HEK293T (cell line): ENCODE measurements at regions not wholly inside any gene's neighbourhood (a gene's known extent, or its start where the extent isn't known, plus 50 kb on each side); places are given as distances from the start of the nearest gene placed in this dataset.

Source experiments
- CTCF ChIA-PET: fragments of 350-600 bp; formaldehyde crosslinking; extraction: SDS; loops from one replicate; lab custom pipeline; 2021; ENCODE audit warnings: antibody characterized with exemption, inconsistent platforms; lab: Yijun Ruan, JAX
- POLR2A ChIA-PET: fragments of 350-600 bp; formaldehyde crosslinking; extraction: SDS; loops from one replicate; lab custom pipeline; 2020; ENCODE audit warnings: antibody characterized with exemption, inconsistent platforms; lab: Yijun Ruan, JAX
- DNase-seq: peaks from one replicate; pipeline ENCODE4 v3.0.0; 2012; ENCODE audit warnings: mixed read lengths; ENCODE audit errors: extremely low spot score
- ARNT ChIP-seq: fragments of 450-650 bp; IDR thresholded peaks from 2 replicates; pipeline ENCODE4 v1.6.1; 2017; ENCODE audit warnings: mild to moderate bottlenecking
- BHLHE40 ChIP-seq: fragments of 450-650 bp; IDR thresholded peaks from 2 replicates; pipeline ENCODE4 v1.6.1; 2016; ENCODE audit warnings: mild to moderate bottlenecking, moderate library complexity, borderline replicate concordance
- CTBP1 ChIP-seq: fragments of 450-650 bp; IDR thresholded peaks from 2 replicates; pipeline ENCODE4 v1.6.1; 2016; ENCODE audit warnings: borderline replicate concordance
- ELF4 ChIP-seq: fragments of 450-650 bp; IDR thresholded peaks from 2 replicates; pipeline ENCODE4 v1.6.1; 2017; ENCODE audit warnings: antibody characterized with exemption
- FOXA1 ChIP-seq: fragments of 450-650 bp; IDR thresholded peaks from 2 replicates; pipeline ENCODE4 v1.6.1; 2016; ENCODE audit warnings: mild to moderate bottlenecking
- FOXK2 ChIP-seq: fragments of 450-650 bp; IDR thresholded peaks from 2 replicates; pipeline ENCODE4 v1.6.1; 2016; ENCODE audit warnings: mild to moderate bottlenecking
- FOXM1 ChIP-seq: fragments of 450-650 bp; IDR thresholded peaks from 2 replicates; pipeline ENCODE4 v1.6.1; 2017; ENCODE audit warnings: mild to moderate bottlenecking, borderline replicate concordance
- HDGF ChIP-seq: fragments of 450-650 bp; IDR thresholded peaks from 2 replicates; pipeline ENCODE4 v1.6.1; 2017; ENCODE audit warnings: antibody characterized with exemption, borderline replicate concordance
- L3MBTL2 ChIP-seq: fragments of 450-650 bp; conservative IDR thresholded peaks from 2 replicates; pipeline ENCODE4 v1.6.1; 2016; ENCODE audit warnings: mild to moderate bottlenecking
- LEF1 ChIP-seq: fragments of 450-650 bp; IDR thresholded peaks from 2 replicates; pipeline ENCODE4 v1.6.1; 2017; ENCODE audit warnings: mild to moderate bottlenecking, borderline replicate concordance
- NFRKB ChIP-seq: fragments of 450-650 bp; IDR thresholded peaks from 2 replicates; pipeline ENCODE4 v1.6.1; 2016; ENCODE audit warnings: mild to moderate bottlenecking, moderate library complexity
- PKNOX1 ChIP-seq: fragments of 450-650 bp; IDR thresholded peaks from 2 replicates; pipeline ENCODE4 v1.6.1; 2016
- SP1 ChIP-seq: fragments of 450-650 bp; IDR thresholded peaks from 2 replicates; pipeline ENCODE4 v1.6.1; 2017
- SUZ12 ChIP-seq: fragments of 450-650 bp; IDR thresholded peaks from 2 replicates; pipeline ENCODE4 v1.6.1; 2016; ENCODE audit warnings: mild to moderate bottlenecking
- TARDBP ChIP-seq: fragments of 450-650 bp; IDR thresholded peaks from 2 replicates; pipeline ENCODE4 v1.6.1; 2016
- ZNF384 ChIP-seq: fragments of 450-650 bp; IDR thresholded peaks from 2 replicates; pipeline ENCODE4 v1.6.1; 2016

- ChIA-PET POLR2A (no interaction called here), CTCF (no interaction called here)
- DNase-seq = no peak
- TF ChIP-seq ARNT = no peak
- TF ChIP-seq SP1 = no peak
- TF ChIP-seq SUZ12 = no peak
- TF ChIP-seq TARDBP = no peak
- TF ChIP-seq LEF1 = no peak
- no peak for TF ChIP-seq BHLHE40
- TF ChIP-seq FOXM1 = no peak
- no peak for TF ChIP-seq ZNF384
- no peak for TF ChIP-seq PKNOX1
- no peak for TF ChIP-seq NFRKB
- no peak for TF ChIP-seq CTBP1
- TF ChIP-seq HDGF = no peak
- TF ChIP-seq ELF4 = no peak
- TF ChIP-seq FOXA1 = no peak
- TF ChIP-seq L3MBTL2 = no peak
- no peak for TF ChIP-seq FOXK2
Measured at GRCh38 chr10:4329225-4329624, 496.8 kb upstream of the AKR1E2 start.

- no peak for TF ChIP-seq SP1
- no peak for TF ChIP-seq CTBP1
- TF ChIP-seq ELF4 = no peak
- no peak for TF ChIP-seq L3MBTL2
- TF ChIP-seq FOXA1 = no peak
- TF ChIP-seq FOXK2 = no peak
- TF ChIP-seq SUZ12 = no peak
- no peak for TF ChIP-seq ARNT
- TF ChIP-seq LEF1 = no peak
- TF ChIP-seq PKNOX1 = no peak
- TF ChIP-seq HDGF = no peak
- TF ChIP-seq TARDBP = no peak
- TF ChIP-seq BHLHE40 = no peak
- no peak for TF ChIP-seq FOXM1
- no peak for TF ChIP-seq ZNF384
- no peak for TF ChIP-seq NFRKB
Measured at GRCh38 chr10:4326647-4327046, 499.4 kb upstream of the AKR1E2 start.

DNA sequence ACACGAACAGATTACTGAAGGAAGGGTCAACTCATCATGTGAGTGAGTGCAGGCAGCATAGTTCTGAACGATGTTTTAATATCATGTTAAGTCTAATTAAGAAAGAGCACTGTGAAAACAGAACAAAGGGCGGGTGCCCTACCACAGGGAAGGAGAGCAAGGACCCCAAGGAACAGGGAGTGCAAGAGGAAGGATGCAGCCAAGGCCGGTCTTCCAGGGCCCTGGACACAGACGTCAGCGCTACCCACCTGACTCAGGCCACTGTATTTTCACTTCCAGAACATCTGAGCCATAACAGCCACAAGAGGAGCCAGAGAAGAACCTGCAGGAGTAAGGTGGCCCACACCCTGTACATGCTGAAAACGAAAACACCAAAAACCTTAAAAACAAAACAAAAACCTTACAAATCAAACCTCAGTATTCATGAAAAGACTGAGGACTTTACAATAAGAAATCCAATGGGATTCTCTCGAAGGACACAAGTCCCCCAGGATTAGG is 506.1 kb upstream of the AKR1E2 start:
- no peak for DNase-seq
- TF ChIP-seq LEF1 (no peak), TARDBP (no peak), ARNT (no peak), NFRKB (no peak)
- POLR2A ChIA-PET = no interaction called here
- CTCF ChIA-PET = no interaction called here

More at GRCh38 chr10:4326647-4327046, 499.4 kb upstream of the AKR1E2 start:
- ChIA-PET CTCF (no interaction called here), POLR2A (no interaction called here)
- DNase-seq = no peak

GRCh38 chr10:4316161-4316810 is 509.7 kb upstream of the AKR1E2 start:
- DNase-seq = no peak
- ChIA-PET POLR2A (no interaction called here), CTCF (no interaction called here)
- no peak for TF ChIP-seq SUZ12
- TF ChIP-seq NFRKB = no peak
- TF ChIP-seq FOXA1 = no peak
- no peak for TF ChIP-seq SP1
- TF ChIP-seq TARDBP = no peak
- no peak for TF ChIP-seq ZNF384
- TF ChIP-seq BHLHE40 = no peak
- TF ChIP-seq CTBP1 = no peak
- TF ChIP-seq LEF1 = no peak
- no peak for TF ChIP-seq HDGF
- no peak for TF ChIP-seq L3MBTL2
- TF ChIP-seq PKNOX1 = no peak

DNA sequence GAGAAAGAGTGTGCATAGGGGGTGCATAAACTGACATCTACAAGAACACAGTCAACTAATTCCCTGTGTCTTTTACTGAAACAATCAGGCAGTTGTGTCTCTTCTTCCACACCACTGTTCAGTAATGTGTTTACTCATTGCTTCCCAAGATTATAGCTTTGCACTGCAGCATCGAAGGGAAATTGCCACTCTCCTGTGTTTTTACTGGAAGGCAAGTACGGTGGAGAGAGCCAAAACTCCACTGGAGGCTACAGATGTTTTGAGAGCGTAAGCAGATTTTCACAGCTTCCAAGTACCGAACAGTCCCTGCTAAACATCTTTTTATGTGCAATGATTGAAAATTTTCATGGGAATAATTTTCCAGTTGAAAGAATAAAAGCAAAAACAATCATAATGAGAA is 510.5 kb upstream of the AKR1E2 start:
- ChIA-PET POLR2A (no interaction called here), CTCF (interaction anchor here (0.7 kb wide), 1 partner anchor 396 kb away, joined by 4 read pairs; no protein-coding TSS in a partner anchor)
- no peak for TF ChIP-seq SP1
- TF ChIP-seq ELF4 = no peak
- no peak for TF ChIP-seq PKNOX1
- TF ChIP-seq NFRKB = no peak
- TF ChIP-seq FOXA1 = no peak
- TF ChIP-seq ARNT = no peak
- no peak for TF ChIP-seq FOXM1
- no peak for TF ChIP-seq TARDBP
- no peak for TF ChIP-seq ZNF384
- no peak for TF ChIP-seq L3MBTL2
- no peak for TF ChIP-seq HDGF
- TF ChIP-seq BHLHE40 = no peak
- no peak for TF ChIP-seq LEF1
- TF ChIP-seq CTBP1 = no peak
- no peak for TF ChIP-seq FOXK2
- TF ChIP-seq SUZ12 = no peak
- DNase-seq = no peak
